NCI-H460 (cell line): ENCODE measurements at regions not wholly inside any gene's neighbourhood (a gene's known extent, or its start where the extent isn't known, plus 50 kb on each side); places are given as distances from the start of the nearest gene placed in this dataset.
"Not testable (repeated sequence)": the region's sequence is repeated elsewhere in the genome, so short reads cannot be mapped to it uniquely, and the experiment has no call there.

Experiments
- DNase-seq: peaks from one replicate; pipeline ENCODE4 v3.0.0-alpha.2; 2016; ENCODE audit warnings: low read depth; ENCODE audit errors: extremely low read depth

- DNase-seq = no peak
These were observed 536.0 kb downstream of the GABRG2 start for GRCh38 chr5:162603443-162604070.

GRCh38 chr5:162607879-162608278, 540.3 kb downstream of the GABRG2 start:
- no peak for DNase-seq

GRCh38 chr5:162621726-162622263, 554.2 kb downstream of the GABRG2 start:
- not testable (repeated sequence) for DNase-seq

- no peak for DNase-seq
These were observed 556.5 kb downstream of the GABRG2 start for GRCh38 chr5:162624110-162624509.

GRCh38 chr5:162637481-162637880, 569.9 kb downstream of the GABRG2 start:
- no peak for DNase-seq

- no peak for DNase-seq
These were observed 571.3 kb downstream of the GABRG2 start for GRCh38 chr5:162638849-162639248.

- no peak for DNase-seq
These were observed 573.7 kb downstream of the GABRG2 start for GRCh38 chr5:162641142-162641813.

GRCh38 chr5:162654661-162655405, 587.3 kb downstream of the GABRG2 start:
- DNase-seq = no peak

- DNase-seq = no peak
These were observed 589.5 kb downstream of the GABRG2 start for GRCh38 chr5:162657076-162657475.

GRCh38 chr5:162664846-162665245, 597.3 kb downstream of the GABRG2 start:
- DNase-seq = no peak

- no peak for DNase-seq
These were observed 601.4 kb downstream of the GABRG2 start for GRCh38 chr5:162668926-162669325.

- no peak for DNase-seq
These were observed 604.5 kb downstream of the GABRG2 start for GRCh38 chr5:162672061-162672460.

GRCh38 chr5:162683284-162683683, 615.7 kb downstream of the GABRG2 start:
- DNase-seq = no peak

- no peak for DNase-seq
These were observed 616.6 kb downstream of the GABRG2 start for GRCh38 chr5:162684145-162684544.

GRCh38 chr5:162685302-162685701, 617.7 kb downstream of the GABRG2 start:
- no peak for DNase-seq

GRCh38 chr5:162696272-162696671, 628.7 kb downstream of the GABRG2 start:
- not testable (repeated sequence) for DNase-seq

GRCh38 chr5:162699361-162699760, 631.8 kb downstream of the GABRG2 start:
- no peak for DNase-seq

- no peak for DNase-seq
These were observed 636.3 kb downstream of the GABRG2 start for GRCh38 chr5:162703914-162704313.

GRCh38 chr5:162711244-162711643, 643.7 kb downstream of the GABRG2 start:
- DNase-seq = no peak

- DNase-seq = no peak
These were observed 652.1 kb downstream of the GABRG2 start for GRCh38 chr5:162719720-162720119.

- DNase-seq = no peak
These were observed 653.6 kb downstream of the GABRG2 start for GRCh38 chr5:162721125-162721524.

GRCh38 chr5:162752612-162753011, 684.8 kb upstream of the CCNG1 start:
- no peak for DNase-seq
